ENCODE measurements at regions not wholly inside any gene's neighbourhood (a gene's known extent, or its start where the extent isn't known, plus 50 kb on each side); places are given as distances from the start of the nearest gene placed in this dataset.

- no peak overlapping the region for H3K4me2 ChIP-seq (ENCODE audit: low read length)
- H3K27me3 ChIP-seq (ENCODE audit: insufficient read depth, low read depth, low read length) = no peaks in the 10 kb centered on the region
- H3K9ac ChIP-seq (ENCODE audit: low read length) = no peak overlapping the region
- H3K36me3 ChIP-seq (ENCODE audit: insufficient read depth, low read length) = no peaks in the 10 kb centered on the region
- no peaks in the 10 kb centered on the region for H3K9me3 ChIP-seq (ENCODE audit: low read length)
- H3K4me3 ChIP-seq (ENCODE audit: low read length) = no peak overlapping the region
- no peak overlapping the region for H2AFZ ChIP-seq (ENCODE audit: low read depth, low read length)
- TF ChIP-seq SMC3 (conservative IDR thresholded peaks at IDR 0.05; ENCODE audit: poor library complexity) (no peak), MXI1 (conservative IDR thresholded peaks at IDR 0.05; ENCODE audit: poor library complexity, severe bottlenecking) (no peak), POLR2AphosphoS5 (IDR thresholded peaks at IDR 0.05) (no peak), EP300 (conservative IDR thresholded peaks at IDR 0.05; ENCODE audit: poor library complexity, severe bottlenecking) (no peak), CTCF (IDR thresholded peaks at IDR 0.05; ENCODE audit: poor library complexity, severe bottlenecking) (no peak), EZH2 (IDR thresholded peaks at IDR 0.05; ENCODE audit: borderline replicate concordance, insufficient read depth, low read length, poor library complexity, severe bottlenecking) (no peak), RAD21 (conservative IDR thresholded peaks at IDR 0.05) (no peak), REST (IDR thresholded peaks at IDR 0.05; ENCODE audit: borderline replicate concordance) (no peak), TAF1 (IDR thresholded peaks at IDR 0.05; ENCODE audit: low read depth) (no peak)
- no peaks in the 10 kb centered on the region for H3F3A ChIP-seq (ENCODE audit: insufficient read depth, low read length, poor library complexity, severe bottlenecking)
- H3K27ac ChIP-seq (ENCODE audit: low read length) = no peak overlapping the region
- no peaks in the 10 kb centered on the region for H4K20me1 ChIP-seq (ENCODE audit: insufficient read depth)
- H3K79me2 ChIP-seq (replicated peaks; ENCODE audit: insufficient read depth, low read length) = no peaks in the 10 kb centered on the region
- no peaks in the 10 kb centered on the region for H3K9me2 ChIP-seq (ENCODE audit: insufficient read depth, low read length)
Observed at GRCh38 chr6:139927742-139928305, 553.4 kb upstream of the CITED2 start.

- Histone ChIP-seq H3K4me3 (ENCODE audit: low read length) (no peak overlapping the region), H3K79me2 (replicated peaks; ENCODE audit: insufficient read depth, low read length) (no peaks in the 10 kb centered on the region), H3K36me3 (ENCODE audit: insufficient read depth, low read length) (no peaks in the 10 kb centered on the region), H3K4me2 (ENCODE audit: low read length) (no peak overlapping the region), H3K9ac (ENCODE audit: low read length) (no peak overlapping the region), H4K20me1 (ENCODE audit: insufficient read depth) (no peaks in the 10 kb centered on the region), H3K27ac (ENCODE audit: low read length) (no peak overlapping the region), H3K9me3 (ENCODE audit: low read length) (no peaks in the 10 kb centered on the region), H3K9me2 (ENCODE audit: insufficient read depth, low read length) (no peaks in the 10 kb centered on the region), H2AFZ (ENCODE audit: low read depth, low read length) (no peak overlapping the region), H3F3A (ENCODE audit: insufficient read depth, low read length, poor library complexity, severe bottlenecking) (no peaks in the 10 kb centered on the region), H3K27me3 (ENCODE audit: insufficient read depth, low read depth, low read length) (no peaks in the 10 kb centered on the region)
- no peak for TF ChIP-seq REST (IDR thresholded peaks at IDR 0.05; ENCODE audit: borderline replicate concordance)
- TF ChIP-seq SMC3 (conservative IDR thresholded peaks at IDR 0.05; ENCODE audit: poor library complexity) = no peak
- TF ChIP-seq POLR2AphosphoS5 (IDR thresholded peaks at IDR 0.05) = no peak
- no peak for TF ChIP-seq CTCF (IDR thresholded peaks at IDR 0.05; ENCODE audit: poor library complexity, severe bottlenecking)
- no peak for TF ChIP-seq EP300 (conservative IDR thresholded peaks at IDR 0.05; ENCODE audit: poor library complexity, severe bottlenecking)
- TF ChIP-seq RAD21 (conservative IDR thresholded peaks at IDR 0.05) = no peak
- no peak for TF ChIP-seq MXI1 (conservative IDR thresholded peaks at IDR 0.05; ENCODE audit: poor library complexity, severe bottlenecking)
- TF ChIP-seq EZH2 (IDR thresholded peaks at IDR 0.05; ENCODE audit: borderline replicate concordance, insufficient read depth, low read length, poor library complexity, severe bottlenecking) = no peak
- no peak for TF ChIP-seq TAF1 (IDR thresholded peaks at IDR 0.05; ENCODE audit: low read depth)
Observed at GRCh38 chr6:139927236-139927635, 552.8 kb upstream of the CITED2 start.

Measured in neural cell (in vitro differentiated cells).